ENCODE measurements at regions not wholly inside any gene's neighbourhood (a gene's known extent, or its start where the extent isn't known, plus 50 kb on each side); places are given as distances from the start of the nearest gene placed in this dataset.

DNA sequence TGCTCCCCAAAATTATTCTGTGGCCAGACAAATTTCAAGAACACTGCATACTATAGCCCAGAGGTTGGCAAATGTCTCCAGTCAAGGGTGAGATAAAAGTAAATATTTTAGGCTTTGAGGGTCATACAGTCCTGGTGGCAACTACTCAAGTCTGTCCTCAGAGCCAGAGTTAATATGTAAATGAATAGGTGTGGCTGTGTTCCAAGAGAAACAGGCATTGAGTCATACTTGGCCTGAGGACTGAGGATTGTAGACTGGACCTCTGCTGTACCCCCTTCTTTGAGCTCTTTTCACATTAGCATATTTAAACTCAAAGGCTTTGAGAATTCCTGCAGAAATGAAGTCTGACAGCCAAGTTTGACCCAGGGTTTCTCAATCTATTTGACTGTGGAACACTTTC lies 129.2 kb upstream of the PTCH1 start:
- H3K4me1 ChIP-seq: no peaks in the 10 kb centered on the region
- intact Hi-C loops (cut with DNase I): no loop called here
- ATAC-seq (peak in 2 of 4 donors; percentile 46 to 66), DNase-seq (no peak)
- no peak overlapping the region for H3K27ac ChIP-seq
- H3K27me3 ChIP-seq: no peaks in the 10 kb centered on the region
- H3K36me3 ChIP-seq: no peaks in the 10 kb centered on the region
- H3K4me3 ChIP-seq: no peak overlapping the region
- TF ChIP-seq POLR2A (IDR thresholded peaks at IDR 0.05): no peak
- TF ChIP-seq, protein P1, sequence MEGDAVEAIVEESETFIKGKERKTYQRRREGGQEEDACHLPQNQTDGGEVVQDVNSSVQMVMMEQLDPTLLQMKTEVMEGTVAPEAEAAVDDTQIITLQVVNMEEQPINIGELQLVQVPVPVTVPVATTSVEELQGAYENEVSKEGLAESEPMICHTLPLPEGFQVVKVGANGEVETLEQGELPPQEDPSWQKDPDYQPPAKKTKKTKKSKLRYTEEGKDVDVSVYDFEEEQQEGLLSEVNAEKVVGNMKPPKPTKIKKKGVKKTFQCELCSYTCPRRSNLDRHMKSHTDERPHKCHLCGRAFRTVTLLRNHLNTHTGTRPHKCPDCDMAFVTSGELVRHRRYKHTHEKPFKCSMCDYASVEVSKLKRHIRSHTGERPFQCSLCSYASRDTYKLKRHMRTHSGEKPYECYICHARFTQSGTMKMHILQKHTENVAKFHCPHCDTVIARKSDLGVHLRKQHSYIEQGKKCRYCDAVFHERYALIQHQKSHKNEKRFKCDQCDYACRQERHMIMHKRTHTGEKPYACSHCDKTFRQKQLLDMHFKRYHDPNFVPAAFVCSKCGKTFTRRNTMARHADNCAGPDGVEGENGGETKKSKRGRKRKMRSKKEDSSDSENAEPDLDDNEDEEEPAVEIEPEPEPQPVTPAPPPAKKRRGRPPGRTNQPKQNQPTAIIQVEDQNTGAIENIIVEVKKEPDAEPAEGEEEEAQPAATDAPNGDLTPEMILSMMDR (IDR thresholded peaks at IDR 0.05): no peak
- no peaks in the 10 kb centered on the region for H3K9me3 ChIP-seq

DNA sequence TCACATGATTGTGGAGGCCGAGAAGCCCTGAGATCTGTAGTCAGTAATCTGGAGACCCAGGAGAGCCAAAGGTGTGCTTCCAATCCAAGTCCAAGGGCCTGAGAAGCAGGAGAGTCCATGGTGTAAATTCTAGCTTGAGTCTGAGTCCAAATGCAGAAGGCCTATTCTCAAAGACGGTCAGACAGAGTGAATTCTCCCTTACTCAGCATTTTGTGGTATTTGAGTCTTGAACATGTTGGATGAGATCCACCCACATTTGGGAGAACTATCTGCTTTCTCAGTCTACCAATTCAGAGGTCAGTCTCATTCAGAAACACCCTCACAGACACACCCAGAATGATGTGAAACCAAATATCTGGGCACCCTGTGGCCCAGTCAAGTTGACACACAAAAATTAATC lies 128.8 kb upstream of the PTCH1 start:
- Histone ChIP-seq H3K9me3 (no peaks in the 10 kb centered on the region), H3K4me1 (no peaks in the 10 kb centered on the region), H3K27ac (no peak overlapping the region), H3K4me3 (no peak overlapping the region), H3K36me3 (no peaks in the 10 kb centered on the region), H3K27me3 (no peaks in the 10 kb centered on the region)
- 83% methylated on average over 1 of the region's 2 CpGs for WGBS (ENCODE audit: insufficient coverage, low coverage, low lambda C conversion rate, missing lambda C conversion rate)
- no peak for DNase-seq
- intact Hi-C loops (cut with DNase I): no loop called here
- no peak for ATAC-seq
- TF ChIP-seq, protein P1 (IDR thresholded peaks at IDR 0.05): no peak
- TF ChIP-seq POLR2A (IDR thresholded peaks at IDR 0.05): no peak

DNA sequence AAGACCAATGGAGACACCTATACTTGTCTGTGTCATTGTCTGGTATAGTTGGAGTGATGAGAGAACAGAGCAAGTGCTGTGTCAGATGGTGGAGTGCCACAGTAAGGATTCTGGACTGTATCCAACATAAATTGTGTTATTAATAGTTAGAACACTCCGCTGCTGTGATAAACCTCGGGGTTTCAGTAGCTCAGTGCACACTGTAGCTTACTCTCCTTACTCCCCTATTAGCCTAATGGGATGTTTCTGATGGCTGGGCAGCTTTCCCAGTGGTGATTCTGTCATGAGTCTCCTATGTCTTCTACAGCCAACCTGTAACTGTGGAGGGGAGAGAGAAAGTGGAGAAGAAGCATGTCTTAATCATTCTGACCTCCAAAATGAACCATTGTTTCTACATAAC lies 127.6 kb upstream of the PTCH1 start:
- Histone ChIP-seq H3K4me3 (no peak overlapping the region), H3K27me3 (no peaks in the 10 kb centered on the region), H3K27ac (no peak overlapping the region), H3K4me1 (no peaks in the 10 kb centered on the region), H3K9me3 (no peaks in the 10 kb centered on the region), H3K36me3 (no peaks in the 10 kb centered on the region)
- WGBS (ENCODE audit: insufficient coverage, low coverage, low lambda C conversion rate, missing lambda C conversion rate): 47% methylated on average over 2 of the region's 2 CpGs
- DNase-seq (no peak), ATAC-seq (no peak)
- intact Hi-C loops (cut with DNase I): no loop called here
- TF ChIP-seq, protein P1 (IDR thresholded peaks at IDR 0.05): no peak
- no peak for TF ChIP-seq POLR2A (IDR thresholded peaks at IDR 0.05)

DNA sequence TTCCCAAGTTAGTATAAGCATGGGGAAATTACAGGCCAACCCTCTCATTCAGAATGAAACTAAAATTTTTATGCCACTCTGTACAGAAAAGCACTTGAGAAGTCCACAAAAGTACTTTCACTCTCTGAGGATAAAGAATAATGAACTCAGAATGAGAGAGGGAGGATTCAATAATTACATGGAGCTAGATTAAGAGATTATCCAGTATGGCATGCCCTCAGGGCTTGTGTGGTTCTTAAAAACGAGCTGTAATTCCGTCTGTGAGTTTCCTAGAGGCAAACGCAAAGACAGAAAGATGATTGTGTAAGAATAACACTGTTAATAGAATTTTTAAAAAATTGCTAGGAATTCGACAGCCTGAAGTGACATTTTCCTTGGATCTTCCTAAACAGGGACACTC lies 126.8 kb upstream of the PTCH1 start:
- Histone ChIP-seq H3K27ac (no peak overlapping the region), H3K9me3 (no peaks in the 10 kb centered on the region), H3K4me1 (no peaks in the 10 kb centered on the region), H3K27me3 (no peaks in the 10 kb centered on the region), H3K36me3 (no peaks in the 10 kb centered on the region), H3K4me3 (no peak overlapping the region)
- intact Hi-C loops (cut with DNase I): no loop called here
- ATAC-seq: no peak
- no peak for DNase-seq
- 52% methylated on average over 4 of the region's 4 CpGs for WGBS (ENCODE audit: insufficient coverage, low coverage, low lambda C conversion rate, missing lambda C conversion rate)
- TF ChIP-seq, protein P1 (IDR thresholded peaks at IDR 0.05): no peak
- TF ChIP-seq POLR2A (IDR thresholded peaks at IDR 0.05): no peak

DNA sequence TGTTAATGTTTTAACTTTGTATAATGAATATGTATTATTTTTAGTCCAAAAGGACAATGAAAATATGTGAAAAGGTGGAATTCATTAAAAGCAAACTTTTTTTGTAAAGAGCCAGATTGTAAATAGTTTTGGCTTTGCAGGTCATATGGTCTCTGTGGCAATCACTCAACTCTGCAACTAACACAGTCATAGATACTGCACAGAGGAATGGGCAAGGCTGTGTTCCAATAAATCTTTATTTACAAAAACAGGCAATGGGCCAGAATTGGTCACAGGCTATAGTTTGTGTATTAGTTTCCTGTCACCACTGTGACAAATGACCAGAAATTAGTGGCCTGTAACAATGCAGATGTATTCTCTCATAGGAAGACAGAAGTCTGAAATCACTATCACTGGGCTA lies 125.4 kb upstream of the PTCH1 start:
- ATAC-seq: no peak
- TF ChIP-seq POLR2A (IDR thresholded peaks at IDR 0.05): no peak
- TF ChIP-seq, protein P1 (IDR thresholded peaks at IDR 0.05): no peak

More for the DNA sequence above, 125.4 kb upstream of the PTCH1 start:
- Histone ChIP-seq H3K27ac (no peak overlapping the region), H3K27me3 (no peaks in the 10 kb centered on the region), H3K9me3 (no peaks in the 10 kb centered on the region), H3K36me3 (no peaks in the 10 kb centered on the region), H3K4me1 (no peaks in the 10 kb centered on the region), H3K4me3 (no peak overlapping the region)
- DNase-seq: no peak
- intact Hi-C loops (cut with DNase I): no loop called here

Data from right lobe of liver (tissue), 6 donors.